Psoas muscle (tissue), 7 donors: ENCODE measurements at regions not wholly inside any gene's neighbourhood (a gene's known extent, or its start where the extent isn't known, plus 50 kb on each side); places are given as distances from the start of the nearest gene placed in this dataset.

Experiments used
- ATAC-seq, 4 donors: fragments of 200-7000 bp; cut with Tn5 transposase; one replicate each; pipeline ENCODE4 v1.9.1; 2020; ENCODE audit warnings: moderate library complexity in 3 of 4, mild to moderate bottlenecking in 2 of 4
- DNase-seq, 2 donors: peaks; one replicate each; pipeline ENCODE4 v3.0.0-alpha.2; 2020
- H3K27ac ChIP-seq: fragments of 200-600 bp; one replicate; pipeline ENCODE4 v1.8.0; 2022
- H3K27me3 ChIP-seq, 3 donors: fragments of 200-600 bp in 1 of 3; one replicate each; pipeline versions ENCODE4 v1.6.1 to v1.8.0; 2013 to 2022; ENCODE audit warnings: low read length in 2 of 3, mild to moderate bottlenecking in 2 of 3, moderate library complexity in 1 of 3; ENCODE audit not compliant: insufficient read depth in 3 of 3
- H3K36me3 ChIP-seq, 2 donors: fragments of 200-600 bp in 1 of 2; one replicate each; pipeline versions ENCODE4 v1.6.1 to v1.8.0; 2013 to 2022; ENCODE audit warnings: low read depth in 1 of 2, mild to moderate bottlenecking in 1 of 2, moderate library complexity in 1 of 2; ENCODE audit not compliant: insufficient read depth in 1 of 2
- H3K4me1 ChIP-seq: fragments of 200-600 bp; one replicate; pipeline ENCODE4 v1.8.0; 2022
- H3K4me3 ChIP-seq: fragments of 200-600 bp; one replicate; pipeline ENCODE4 v1.8.0; 2022; ENCODE audit warnings: mild to moderate bottlenecking
- H3K9me3 ChIP-seq: fragments of 200-600 bp; one replicate; pipeline ENCODE4 v1.8.0; 2022
- CTCF ChIP-seq: fragments of 200-600 bp; IDR thresholded peaks from one replicate; pipeline ENCODE4 v1.8.0; 2022; ENCODE audit warnings: antibody characterized with exemption
- WGBS, 3 donors: extraction: QIAGEN DNeasy Blood & Tissue Kit; methylation state at CpG; one replicate each; pipeline versions ENCODE4 v1.1.6 to v1.1.7; 2013; 5-methylcytosine and 5-hydroxymethylcytosine counted together
- intact Hi-C, 2 donors: fragments of 100-400 bp; cut with DNase I; formaldehyde crosslinking; loops; one replicate each; pipeline versions ENCODE4 v1.11.0 to v1.14.2; 2022
- donor health status: healthy with polysubstance abuse.
- donor health status: DM: no; HTN: no; CAD: no; lungs with moderate emphysema.
- donor health status: Bipolar disorder and iron deficiency.
- donor health status: healthy.
- donor health status: DM: yes; HTN: yes; CAD: no.
- donor health status: DM: no; HTN: no; CAD: no.
- donor health status: DM: yes; HTN: yes; CAD: no.

- no peaks in the 10 kb centered on the region for H3K9me3 ChIP-seq
- H3K27me3 ChIP-seq, result no peaks in the 10 kb centered on the region
- TF ChIP-seq CTCF, result no peak
- 82 to 85% (median 84%) methylated on average over 5 of the region's 5 CpGs for WGBS, 3 donors
- intact Hi-C loops, result no loop called here
- H3K27ac ChIP-seq, result no peak overlapping the region
- no peaks in the 10 kb centered on the region for H3K4me1 ChIP-seq
- DNase-seq, result no peak
- H3K4me3 ChIP-seq, result no peak overlapping the region
- no peaks in the 10 kb centered on the region for H3K36me3 ChIP-seq
- no peak for ATAC-seq
Observed at GRCh38 chr2:66329081-66329605, 105.8 kb upstream of the MEIS1 start.

GRCh38 chr2:66327066-66327740 is 107.7 kb upstream of the MEIS1 start:
- H3K4me1 ChIP-seq, result no peaks in the 10 kb centered on the region
- peaks cover 0 to 1% (median 0%) of the 10 kb centered on the region in 3 donors for H3K27me3 ChIP-seq

GRCh38 chr2:66324909-66325528 is 109.9 kb upstream of the MEIS1 start:
- Histone ChIP-seq H3K4me3 (no peak overlapping the region), H3K4me1 (no peaks in the 10 kb centered on the region), H3K9me3 (no peaks in the 10 kb centered on the region), H3K27me3 (peaks cover 0 to 1% (median 0%) of the 10 kb centered on the region in 3 donors), H3K27ac (no peak overlapping the region), H3K36me3 (no peaks in the 10 kb centered on the region)
- intact Hi-C loops, result no loop called here
- DNase-seq (no peak), ATAC-seq (no peak)
- 39 to 41% (median 40%) methylated on average over 4 of the region's 4 CpGs for WGBS, 3 donors
- no peak for TF ChIP-seq CTCF

More at GRCh38 chr2:66327066-66327740, 107.7 kb upstream of the MEIS1 start:
- no peak overlapping the region for H3K27ac ChIP-seq
- DNase-seq, result no peak
- TF ChIP-seq CTCF, result no peak
- no peaks in the 10 kb centered on the region for H3K36me3 ChIP-seq
- 85 to 93% (median 87%) methylated on average over 5 of the region's 5 CpGs for WGBS, 3 donors
- H3K9me3 ChIP-seq, result no peaks in the 10 kb centered on the region
- ATAC-seq, result no peak
- no peak overlapping the region for H3K4me3 ChIP-seq
- intact Hi-C loops, result no loop called here

- Histone ChIP-seq H3K4me3 (no peak overlapping the region), H3K4me1 (no peaks in the 10 kb centered on the region), H3K9me3 (no peaks in the 10 kb centered on the region), H3K27ac (no peak overlapping the region), H3K27me3 (peaks cover 0 to 1% (median 0%) of the 10 kb centered on the region in 3 donors), H3K36me3 (no peaks in the 10 kb centered on the region)
- ATAC-seq (no peak), DNase-seq (no peak)
- 82 to 85% (median 83%) methylated on average over 6 of the region's 6 CpGs for WGBS, 3 donors
- intact Hi-C loops, result no loop called here
- no peak for TF ChIP-seq CTCF
Observed at GRCh38 chr2:66324356-66324755, 110.6 kb upstream of the MEIS1 start.
